ENCODE measurements at regions not wholly inside any gene's neighbourhood (a gene's known extent, or its start where the extent isn't known, plus 50 kb on each side); places are given as distances from the start of the nearest gene placed in this dataset.

DNA sequence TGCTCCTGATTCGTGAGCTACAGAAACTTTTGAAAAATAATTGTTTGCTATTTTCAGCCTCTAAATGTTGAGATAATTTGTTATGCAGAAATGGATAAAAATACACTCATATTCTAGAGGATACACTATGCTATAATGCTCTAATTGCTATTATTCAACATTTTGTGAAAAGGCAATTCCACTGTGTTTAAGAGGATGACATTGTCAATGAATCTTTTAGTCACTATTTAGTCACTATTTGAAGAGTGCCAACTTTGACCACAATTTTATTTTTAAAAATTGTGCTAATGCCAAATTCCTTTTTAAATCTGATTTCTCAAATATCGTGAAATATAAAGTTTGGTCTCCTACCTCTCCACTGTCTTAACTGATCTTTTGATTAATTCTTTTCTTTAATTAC lies 604.9 kb upstream of the KCNMB2 start:
- TF ChIP-seq, protein P1, sequence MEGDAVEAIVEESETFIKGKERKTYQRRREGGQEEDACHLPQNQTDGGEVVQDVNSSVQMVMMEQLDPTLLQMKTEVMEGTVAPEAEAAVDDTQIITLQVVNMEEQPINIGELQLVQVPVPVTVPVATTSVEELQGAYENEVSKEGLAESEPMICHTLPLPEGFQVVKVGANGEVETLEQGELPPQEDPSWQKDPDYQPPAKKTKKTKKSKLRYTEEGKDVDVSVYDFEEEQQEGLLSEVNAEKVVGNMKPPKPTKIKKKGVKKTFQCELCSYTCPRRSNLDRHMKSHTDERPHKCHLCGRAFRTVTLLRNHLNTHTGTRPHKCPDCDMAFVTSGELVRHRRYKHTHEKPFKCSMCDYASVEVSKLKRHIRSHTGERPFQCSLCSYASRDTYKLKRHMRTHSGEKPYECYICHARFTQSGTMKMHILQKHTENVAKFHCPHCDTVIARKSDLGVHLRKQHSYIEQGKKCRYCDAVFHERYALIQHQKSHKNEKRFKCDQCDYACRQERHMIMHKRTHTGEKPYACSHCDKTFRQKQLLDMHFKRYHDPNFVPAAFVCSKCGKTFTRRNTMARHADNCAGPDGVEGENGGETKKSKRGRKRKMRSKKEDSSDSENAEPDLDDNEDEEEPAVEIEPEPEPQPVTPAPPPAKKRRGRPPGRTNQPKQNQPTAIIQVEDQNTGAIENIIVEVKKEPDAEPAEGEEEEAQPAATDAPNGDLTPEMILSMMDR (IDR thresholded peaks at IDR 0.05) = no peak
- no peaks in the 10 kb centered on the region for H3K79me2 ChIP-seq
- H3K9me3 ChIP-seq (ENCODE audit: control insufficient read depth, low read length) = no peaks in the 10 kb centered on the region
- H3K4me1 ChIP-seq = peaks cover 44% of the 10 kb centered on the region
- no peaks in the 10 kb centered on the region for H3K27me3 ChIP-seq (ENCODE audit: control insufficient read depth, insufficient read depth, low read length)
- H2AFZ ChIP-seq = peak overlapping the region; percentile 46
- no peak overlapping the region for H3K4me2 ChIP-seq (ENCODE audit: low read length)
- H3K9ac ChIP-seq = no peak overlapping the region
- no peak overlapping the region for H3K4me3 ChIP-seq (ENCODE audit: low read depth, low read length)
- peak overlapping the region; percentile 93 for H3K27ac ChIP-seq
- H3K36me3 ChIP-seq (ENCODE audit: control insufficient read depth, insufficient read depth, low read length) = no peaks in the 10 kb centered on the region

DNA sequence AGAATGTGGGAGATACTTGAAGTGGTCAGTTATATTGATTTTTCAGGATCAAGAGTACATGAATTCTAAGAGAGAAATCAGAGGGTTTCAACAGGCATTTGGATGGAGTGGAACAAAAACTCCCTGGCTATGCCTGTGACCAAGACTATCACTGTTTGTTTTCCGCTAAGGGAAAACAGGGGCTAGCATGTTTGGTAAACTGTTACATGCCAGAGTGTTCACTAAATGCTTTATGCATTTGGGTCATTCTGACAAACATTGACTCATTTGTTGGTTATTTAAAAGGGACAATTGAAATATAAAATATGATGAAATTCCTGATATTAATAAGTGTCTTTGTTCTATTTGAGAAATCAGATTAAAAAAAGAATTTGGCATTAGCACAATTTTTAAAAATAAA lies 603.9 kb upstream of the KCNMB2 start:
- TF ChIP-seq, protein P1 (IDR thresholded peaks at IDR 0.05) = no peak
- Histone ChIP-seq H3K9me3 (ENCODE audit: control insufficient read depth, low read length) (no peaks in the 10 kb centered on the region), H3K9ac (no peak overlapping the region), H3K4me2 (ENCODE audit: low read length) (no peak overlapping the region), H2AFZ (peak overlapping the region; percentile 17), H3K4me3 (ENCODE audit: low read depth, low read length) (no peak overlapping the region), H3K27ac (peak overlapping the region; percentile 93), H3K79me2 (no peaks in the 10 kb centered on the region), H3K27me3 (ENCODE audit: control insufficient read depth, insufficient read depth, low read length) (no peaks in the 10 kb centered on the region), H3K4me1 (peaks cover 44% of the 10 kb centered on the region), H3K36me3 (ENCODE audit: control insufficient read depth, insufficient read depth, low read length) (no peaks in the 10 kb centered on the region)

DNA sequence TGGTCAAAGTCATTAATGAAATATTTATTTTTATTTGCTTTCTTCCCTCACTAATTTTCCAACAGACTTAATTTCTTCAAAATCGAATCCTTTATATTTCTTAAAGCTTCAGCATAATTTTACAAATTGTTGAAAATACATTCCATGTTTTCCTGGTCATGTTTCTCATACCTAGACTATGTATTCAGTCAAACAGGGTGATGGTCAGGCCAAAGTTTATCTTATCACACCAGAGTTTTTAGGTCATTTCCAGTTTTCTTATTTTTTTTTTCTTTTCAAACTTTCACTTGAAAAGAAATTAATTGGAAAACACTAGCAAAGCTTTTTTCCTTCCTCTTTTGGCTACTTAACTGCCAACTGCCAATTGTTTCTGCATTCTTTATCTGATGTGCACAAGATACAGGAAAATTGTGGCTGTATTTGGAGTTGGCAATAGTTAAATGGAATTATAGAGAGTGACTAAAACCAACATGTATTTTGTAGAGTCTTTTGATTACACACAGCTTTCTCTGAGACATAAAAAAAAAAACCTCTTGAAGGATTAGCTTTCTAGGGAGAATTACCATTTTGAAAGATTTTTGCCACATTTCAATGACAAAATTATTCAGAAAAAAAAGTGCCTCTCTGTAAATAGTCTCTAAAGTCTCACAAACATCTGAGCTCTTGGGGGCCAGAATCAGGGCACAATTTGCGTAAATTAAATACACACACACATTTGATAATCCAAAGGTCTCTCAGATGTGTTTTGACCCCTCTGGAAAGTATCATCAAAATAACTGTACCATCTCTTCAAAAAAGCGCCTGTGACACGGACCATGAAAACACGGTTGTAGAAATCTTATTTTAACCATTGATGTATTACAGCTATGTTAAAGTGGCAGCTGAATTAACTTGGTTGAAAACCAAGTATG lies 603.2 kb upstream of the KCNMB2 start:
- peaks cover 44% of the 10 kb centered on the region for H3K4me1 ChIP-seq
- H3K36me3 ChIP-seq (ENCODE audit: control insufficient read depth, insufficient read depth, low read length) = no peaks in the 10 kb centered on the region
- TF ChIP-seq, protein P1 (IDR thresholded peaks at IDR 0.05) = no peak
- no peak overlapping the region for H3K9ac ChIP-seq
- no peaks in the 10 kb centered on the region for H3K27me3 ChIP-seq (ENCODE audit: control insufficient read depth, insufficient read depth, low read length)
- H2AFZ ChIP-seq = peak overlapping the region; percentile 30
- no peak overlapping the region for H3K4me3 ChIP-seq (ENCODE audit: low read depth, low read length)
- peak overlapping the region; percentile 1 for H3K4me2 ChIP-seq (ENCODE audit: low read length)
- no peaks in the 10 kb centered on the region for H3K79me2 ChIP-seq
- H3K27ac ChIP-seq = peak overlapping the region; percentile 93
- no peaks in the 10 kb centered on the region for H3K9me3 ChIP-seq (ENCODE audit: control insufficient read depth, low read length)

DNA sequence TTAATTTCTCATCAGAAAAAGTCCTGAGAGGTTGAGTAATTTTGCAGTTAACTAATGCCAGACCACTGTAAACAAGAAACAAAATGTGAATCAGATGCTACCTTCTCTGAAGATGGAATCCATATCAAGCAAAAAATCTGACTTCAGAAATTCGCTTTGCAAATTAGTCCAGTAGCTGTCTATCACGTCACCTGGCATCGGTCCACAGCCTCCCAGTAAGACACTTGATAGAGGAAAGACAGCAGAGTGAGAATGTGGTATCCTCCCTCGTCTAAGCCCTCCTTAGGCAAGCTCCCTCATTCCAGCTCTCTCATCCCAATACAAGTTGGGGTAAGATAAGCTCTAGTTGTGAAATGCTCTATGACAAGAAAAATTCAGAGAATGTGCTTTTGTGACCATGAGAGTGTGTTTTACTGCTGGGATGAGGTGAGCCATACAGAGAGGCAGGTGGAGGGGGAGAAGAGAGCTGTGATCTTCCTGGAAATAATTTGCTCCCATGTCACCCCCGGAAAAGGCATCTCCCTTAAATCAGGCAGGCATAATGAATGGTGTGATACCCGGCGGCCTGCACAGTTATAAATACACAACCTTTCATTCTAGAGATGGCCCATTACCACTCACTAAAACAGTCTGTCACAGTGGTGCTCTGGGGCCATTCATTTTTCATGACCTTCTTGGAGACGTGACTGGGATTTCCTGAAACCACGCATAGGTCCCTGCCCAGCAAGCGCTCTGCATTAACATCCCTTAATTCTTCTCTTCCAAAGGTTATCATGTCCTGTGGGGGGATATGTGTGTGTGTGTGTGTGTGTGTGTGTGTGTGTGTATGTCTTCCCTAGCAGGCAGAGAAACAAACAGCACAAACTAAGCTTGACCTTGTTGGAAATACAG lies 602.0 kb upstream of the KCNMB2 start:
- TF ChIP-seq, protein P1 (IDR thresholded peaks at IDR 0.05) = no peak
- H3K36me3 ChIP-seq (ENCODE audit: control insufficient read depth, insufficient read depth, low read length) = no peaks in the 10 kb centered on the region
- no peaks in the 10 kb centered on the region for H3K79me2 ChIP-seq
- no peak overlapping the region for H3K9ac ChIP-seq
- peak overlapping the region; percentile 93 for H3K27ac ChIP-seq
- H3K4me2 ChIP-seq (ENCODE audit: low read length) = peak overlapping the region; percentile 7
- peak overlapping the region; percentile 7 for H3K4me3 ChIP-seq (ENCODE audit: low read depth, low read length)
- peak overlapping the region; percentile 23 for H2AFZ ChIP-seq
- H3K9me3 ChIP-seq (ENCODE audit: control insufficient read depth, low read length) = no peaks in the 10 kb centered on the region
- peaks cover 44% of the 10 kb centered on the region for H3K4me1 ChIP-seq
- H3K27me3 ChIP-seq (ENCODE audit: control insufficient read depth, insufficient read depth, low read length) = no peaks in the 10 kb centered on the region
